HEK293 (cell line): ENCODE measurements at regions not wholly inside any gene's neighbourhood (a gene's known extent, or its start where the extent isn't known, plus 50 kb on each side); places are given as distances from the start of the nearest gene placed in this dataset.

Experiments
- CTCF ChIA-PET: fragments of 350-600 bp; formaldehyde crosslinking; extraction: SDS; loops from one replicate; lab custom pipeline; 2021; ENCODE audit warnings: antibody characterized with exemption; lab: Yijun Ruan, JAX
- POLR2A ChIA-PET: fragments of 300-600 bp; formaldehyde crosslinking; extraction: SDS; loops from one replicate; lab custom pipeline; 2020; ENCODE audit warnings: antibody characterized with exemption, inconsistent platforms; lab: Yijun Ruan, JAX
- H3K27ac ChIP-seq: fragments of 200-500 bp; sonication (Bioruptor generic); 2 replicates; pipeline ENCODE4 v1.5.1; 2014; ENCODE audit warnings: low read depth, low read length, control low read depth, inconsistent platforms; ENCODE audit errors: extremely low read depth
- H3K36me3 ChIP-seq, 2 experiments: fragments of 200-500 bp in 1 of 2; sonication (Bioruptor generic) in 1 of 2; 1 replicate in 1 of 2; 2 replicates in 1 of 2; pipeline ENCODE4 v1.5.1; 2014 to 2017; ENCODE audit warnings: inconsistent platforms in 2 of 2, low read length in 2 of 2; ENCODE audit not compliant: control insufficient read depth in 2 of 2, insufficient read depth in 1 of 2
- H3K4me1 ChIP-seq: fragments of 200-500 bp; sonication (Bioruptor generic); 2 replicates; pipeline ENCODE4 v1.5.1; 2014; ENCODE audit warnings: mild to moderate bottlenecking, low read length, inconsistent platforms; ENCODE audit not compliant: control insufficient read depth, insufficient read depth
- H3K4me3 ChIP-seq: 2 replicates; pipeline ENCODE4 v1.5.1; 2011; ENCODE audit warnings: low read depth, mild to moderate bottlenecking, control low read depth, low read length, moderate library complexity
- H3K9me3 ChIP-seq: fragments of 200-500 bp; sonication (Bioruptor generic); 2 replicates; pipeline ENCODE4 v1.5.1; 2014; ENCODE audit warnings: low read depth, low read length, inconsistent platforms; ENCODE audit not compliant: control insufficient read depth, insufficient read depth
- CTCF ChIP-seq: fragments of 450-650 bp; formaldehyde crosslinking; IDR thresholded peaks from 2 replicates; pipeline ENCODE4 v1.5.1; 2016; ENCODE audit warnings: missing biosample characterization, missing genetic modification characterization
- GFI1B ChIP-seq: fragments of 450-650 bp; formaldehyde crosslinking; IDR thresholded peaks from 2 replicates; pipeline ENCODE4 v1.5.1; 2016; ENCODE audit warnings: missing biosample characterization, missing genetic modification characterization
- HOXD13 ChIP-seq: sonication (generic); formaldehyde crosslinking; IDR thresholded peaks from 2 replicates; pipeline ENCODE4 v1.8.0; 2022; ENCODE audit warnings: missing genetic modification reagents, borderline replicate concordance
- TSHZ1 ChIP-seq: fragments of 450-650 bp; formaldehyde crosslinking; IDR thresholded peaks from 2 replicates; pipeline ENCODE4 v1.5.1; 2016; ENCODE audit warnings: missing biosample characterization, missing genetic modification characterization, borderline replicate concordance
- ZBTB26 ChIP-seq: fragments of 450-650 bp; formaldehyde crosslinking; optimal IDR thresholded peaks from 2 replicates; pipeline ENCODE3; 2016; ENCODE audit warnings: missing biosample characterization, mild to moderate bottlenecking, missing genetic modification characterization
- ZBTB44 ChIP-seq: fragments of 450-650 bp; IDR thresholded peaks from 2 replicates; pipeline ENCODE4 v1.5.1; 2018; ENCODE audit warnings: missing biosample characterization, mild to moderate bottlenecking, missing genetic modification characterization
- ZFP3 ChIP-seq: fragments of 450-650 bp; formaldehyde crosslinking; IDR thresholded peaks from 2 replicates; pipeline ENCODE4 v1.5.1; 2016; ENCODE audit warnings: low read depth, missing biosample characterization, missing genetic modification characterization
- ZNF112 ChIP-seq: fragments of 450-650 bp; formaldehyde crosslinking; IDR thresholded peaks from 2 replicates; pipeline ENCODE4 v1.5.0; 2017; ENCODE audit warnings: missing biosample characterization, missing genetic modification characterization
- ZNF133 ChIP-seq: fragments of 450-650 bp; formaldehyde crosslinking; IDR thresholded peaks from 2 replicates; pipeline ENCODE4 v1.5.1; 2016; ENCODE audit warnings: missing biosample characterization, missing genetic modification characterization
- ZNF16 ChIP-seq: fragments of 450-650 bp; formaldehyde crosslinking; IDR thresholded peaks from 2 replicates; pipeline ENCODE4 v1.5.1; 2016; ENCODE audit warnings: low read depth, missing biosample characterization, missing genetic modification characterization
- ZNF202 ChIP-seq: fragments of 450-650 bp; formaldehyde crosslinking; IDR thresholded peaks from 2 replicates; pipeline ENCODE4 v1.5.1; 2016; ENCODE audit warnings: missing biosample characterization, missing genetic modification characterization, borderline replicate concordance
- ZNF221 ChIP-seq: fragments of 450-650 bp; formaldehyde crosslinking; IDR thresholded peaks from 2 replicates; pipeline ENCODE4 v1.5.1; 2017; ENCODE audit warnings: missing biosample characterization, missing genetic modification characterization, borderline replicate concordance
- ZNF416 ChIP-seq: fragments of 450-650 bp; formaldehyde crosslinking; IDR thresholded peaks from 2 replicates; pipeline ENCODE4 v1.5.1; 2016; ENCODE audit warnings: missing biosample characterization, missing genetic modification characterization
- ZNF580 ChIP-seq: fragments of 450-650 bp; formaldehyde crosslinking; IDR thresholded peaks from 2 replicates; pipeline ENCODE4 v1.5.1; 2016; ENCODE audit warnings: missing biosample characterization, missing genetic modification characterization
- ZNF660 ChIP-seq: fragments of 450-650 bp; IDR thresholded peaks from 2 replicates; pipeline ENCODE4 v1.5.1; 2018; ENCODE audit warnings: missing biosample characterization, mild to moderate bottlenecking, missing genetic modification characterization
- ZNF664 ChIP-seq: fragments of 450-650 bp; formaldehyde crosslinking; IDR thresholded peaks from 2 replicates; pipeline ENCODE4 v1.5.1; 2016; ENCODE audit warnings: missing biosample characterization, missing genetic modification characterization
- ZNF837 ChIP-seq: fragments of 450-650 bp; formaldehyde crosslinking; IDR thresholded peaks from 2 replicates; pipeline ENCODE4 v1.5.1; 2016; ENCODE audit warnings: missing biosample characterization, missing genetic modification characterization

GRCh38 chr3:1623896-1624295 lies 474.8 kb upstream of the CNTN4 start:
- no peak for TF ChIP-seq ZNF416 (tag by site-specific recombination)
- no peak for TF ChIP-seq ZNF16 (tag by site-specific recombination)
- no peak for TF ChIP-seq ZBTB26 (tag by site-specific recombination)
- no peak for TF ChIP-seq ZBTB44
- TF ChIP-seq ZNF580 (tag by site-specific recombination), result no peak
- TF ChIP-seq ZNF112 (tag by site-specific recombination), result no peak
- no peak for TF ChIP-seq ZNF202 (tag by site-specific recombination)
- no peak for TF ChIP-seq ZNF837 (tag by site-specific recombination)
- no peak for TF ChIP-seq ZNF664 (tag by site-specific recombination)
- TF ChIP-seq GFI1B, result no peak
- TF ChIP-seq TSHZ1 (tag by site-specific recombination), result no peak
- no peak for TF ChIP-seq ZNF660 (tag by site-specific recombination)
- Histone ChIP-seq H3K36me3 (no peaks in the 10 kb centered on the region), H3K27ac (no peak overlapping the region), H3K9me3 (no peaks in the 10 kb centered on the region), H3K4me3 (no peak overlapping the region), H3K4me1 (no peaks in the 10 kb centered on the region)
- ChIA-PET POLR2A (no interaction called here), CTCF (no interaction called here)

- no peaks in the 10 kb centered on the region for H3K9me3 ChIP-seq
- POLR2A ChIA-PET, result no interaction called here
- H3K4me3 ChIP-seq, result no peak overlapping the region
- no peak for TF ChIP-seq ZFP3
- no peak for TF ChIP-seq ZNF221
- TF ChIP-seq HOXD13 (CRISPR knock-in tag), result no peak
- no peak for TF ChIP-seq ZNF660 (tag by site-specific recombination)
- TF ChIP-seq CTCF (tag by site-specific recombination), result no peak
- TF ChIP-seq ZNF133 (tag by site-specific recombination), result no peak
- H3K4me1 ChIP-seq, result no peaks in the 10 kb centered on the region
- H3K27ac ChIP-seq, result no peak overlapping the region
- no peaks in the 10 kb centered on the region for H3K36me3 ChIP-seq
- CTCF ChIA-PET, result no interaction called here
Observed at GRCh38 chr3:1632128-1632527, 466.5 kb upstream of the CNTN4 start.
